ENCODE measurements at regions not wholly inside any gene's neighbourhood (a gene's known extent, or its start where the extent isn't known, plus 50 kb on each side); places are given as distances from the start of the nearest gene placed in this dataset.

DNA sequence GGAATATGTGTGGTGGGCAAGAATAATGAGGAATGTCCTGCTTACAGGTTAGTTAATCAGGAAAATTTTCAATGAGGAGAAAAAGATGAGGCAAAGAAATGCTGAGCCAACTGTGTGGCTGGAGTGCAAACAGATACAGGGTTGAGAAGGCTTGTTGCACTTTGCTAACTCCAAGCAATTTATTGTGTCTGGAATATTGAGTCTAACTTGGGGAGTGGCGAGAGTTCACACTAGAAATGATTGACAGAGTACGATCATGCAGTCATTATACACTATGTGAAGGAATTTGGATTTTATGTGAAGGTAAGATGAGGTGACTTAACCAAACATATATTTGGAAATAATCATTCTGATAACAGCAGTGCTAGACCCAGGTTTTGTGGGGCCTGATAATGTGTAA is 185.0 kb upstream of the ELAC2 start:
- DNase-seq: no peak
- H3K9me3 ChIP-seq: peaks cover 0 to 3% (median 0%) of the 10 kb centered on the region in 3 donors
- intact Hi-C loops (cut with DNase I): no loop called here
- no peaks in the 10 kb centered on the region for H3K4me1 ChIP-seq
- WGBS, 2 donors: 79 to 83% methylated on average over 2 of the region's 2 CpGs
- no peak for TF ChIP-seq POLR2A (IDR thresholded peaks at IDR 0.05)
- TF ChIP-seq, protein P1, sequence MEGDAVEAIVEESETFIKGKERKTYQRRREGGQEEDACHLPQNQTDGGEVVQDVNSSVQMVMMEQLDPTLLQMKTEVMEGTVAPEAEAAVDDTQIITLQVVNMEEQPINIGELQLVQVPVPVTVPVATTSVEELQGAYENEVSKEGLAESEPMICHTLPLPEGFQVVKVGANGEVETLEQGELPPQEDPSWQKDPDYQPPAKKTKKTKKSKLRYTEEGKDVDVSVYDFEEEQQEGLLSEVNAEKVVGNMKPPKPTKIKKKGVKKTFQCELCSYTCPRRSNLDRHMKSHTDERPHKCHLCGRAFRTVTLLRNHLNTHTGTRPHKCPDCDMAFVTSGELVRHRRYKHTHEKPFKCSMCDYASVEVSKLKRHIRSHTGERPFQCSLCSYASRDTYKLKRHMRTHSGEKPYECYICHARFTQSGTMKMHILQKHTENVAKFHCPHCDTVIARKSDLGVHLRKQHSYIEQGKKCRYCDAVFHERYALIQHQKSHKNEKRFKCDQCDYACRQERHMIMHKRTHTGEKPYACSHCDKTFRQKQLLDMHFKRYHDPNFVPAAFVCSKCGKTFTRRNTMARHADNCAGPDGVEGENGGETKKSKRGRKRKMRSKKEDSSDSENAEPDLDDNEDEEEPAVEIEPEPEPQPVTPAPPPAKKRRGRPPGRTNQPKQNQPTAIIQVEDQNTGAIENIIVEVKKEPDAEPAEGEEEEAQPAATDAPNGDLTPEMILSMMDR (IDR thresholded peaks at IDR 0.05): no peak
- no peaks in the 10 kb centered on the region for H3K36me3 ChIP-seq
- H3K27me3 ChIP-seq: no peaks in the 10 kb centered on the region
- H3K27ac ChIP-seq: no peak overlapping the region
- H3K4me3 ChIP-seq: no peak overlapping the region

DNA sequence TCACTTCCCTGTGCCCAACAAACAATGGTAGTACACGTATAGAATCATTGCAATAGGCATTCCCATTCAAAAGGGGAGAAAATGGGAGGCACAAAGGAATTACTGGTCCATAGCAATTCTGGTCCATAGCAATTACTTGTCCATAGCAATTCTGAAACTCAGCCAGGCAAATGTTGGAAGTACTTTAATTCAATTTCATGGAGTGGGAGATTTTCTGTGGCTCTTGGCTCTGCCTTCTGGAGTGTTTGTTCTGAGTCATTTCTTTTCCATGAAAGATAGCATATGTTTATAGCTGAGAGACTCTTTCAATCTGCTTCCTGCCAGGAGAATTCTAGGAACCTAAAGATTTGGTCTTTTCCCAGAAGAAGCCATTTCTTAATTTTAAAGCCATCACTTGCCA is 182.8 kb upstream of the ELAC2 start:
- no peak for DNase-seq
- Histone ChIP-seq H3K27ac (no peak overlapping the region), H3K4me3 (no peak overlapping the region), H3K9me3 (no peaks in the 10 kb centered on the region), H3K36me3 (no peaks in the 10 kb centered on the region), H3K4me1 (no peaks in the 10 kb centered on the region), H3K27me3 (no peaks in the 10 kb centered on the region)
- 20 to 45% methylated on average over 1 of the region's 1 CpG for WGBS, 2 donors
- TF ChIP-seq, protein P1 (IDR thresholded peaks at IDR 0.05): no peak
- no peak for TF ChIP-seq POLR2A (IDR thresholded peaks at IDR 0.05)
- intact Hi-C loops (cut with DNase I): no loop called here

DNA sequence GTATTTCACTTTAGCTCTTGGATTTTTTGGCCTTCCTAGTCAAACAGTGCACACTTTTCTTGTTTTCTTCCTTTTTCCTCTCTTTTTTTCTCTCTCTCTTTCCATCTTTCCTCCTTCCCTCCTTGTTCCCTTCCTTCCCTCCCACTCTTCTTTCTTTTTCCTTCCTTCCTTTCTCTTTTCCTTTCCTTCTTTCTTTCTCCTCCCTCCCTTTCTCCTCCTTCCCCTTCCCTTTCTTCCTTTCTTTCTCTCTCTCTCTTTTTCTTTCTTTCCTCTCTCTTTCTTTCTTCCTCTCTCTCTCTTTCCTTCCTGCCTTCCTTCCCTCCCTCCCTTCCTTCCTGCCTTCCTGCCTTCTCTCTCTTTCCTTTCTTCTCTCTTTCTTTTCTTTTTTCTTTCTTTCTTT is 181.6 kb upstream of the ELAC2 start:
- no peak for TF ChIP-seq POLR2A (IDR thresholded peaks at IDR 0.05)
- TF ChIP-seq, protein P1 (IDR thresholded peaks at IDR 0.05): no peak
- no peaks in the 10 kb centered on the region for H3K4me1 ChIP-seq
- DNase-seq: no peak
- H3K4me3 ChIP-seq: no peak overlapping the region
- intact Hi-C loops (cut with DNase I): no loop called here
- H3K27me3 ChIP-seq: no peaks in the 10 kb centered on the region
- H3K27ac ChIP-seq: no peak overlapping the region
- H3K36me3 ChIP-seq: no peaks in the 10 kb centered on the region
- no peaks in the 10 kb centered on the region for H3K9me3 ChIP-seq

DNA sequence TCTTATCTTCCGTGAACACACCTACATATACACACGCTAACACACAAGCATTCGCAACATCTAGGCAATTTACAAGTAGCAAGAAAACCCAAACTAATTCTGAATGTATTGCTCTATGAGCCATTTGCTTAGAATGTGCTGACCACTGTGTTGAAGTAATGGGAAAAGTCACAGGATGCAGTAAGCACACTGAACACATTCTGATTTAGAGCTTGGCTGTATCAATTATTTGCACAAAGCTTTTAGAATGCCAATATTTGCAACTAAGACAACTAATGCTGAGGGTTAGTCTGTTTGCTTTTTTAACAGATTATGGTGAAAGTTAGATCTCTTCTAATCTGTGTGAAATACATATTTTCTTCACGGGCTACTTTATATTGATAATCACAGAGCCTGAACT is 179.8 kb upstream of the ELAC2 start:
- no peaks in the 10 kb centered on the region for H3K27me3 ChIP-seq
- WGBS, 2 donors: 82 to 89% methylated on average over 4 of the region's 4 CpGs

DNA sequence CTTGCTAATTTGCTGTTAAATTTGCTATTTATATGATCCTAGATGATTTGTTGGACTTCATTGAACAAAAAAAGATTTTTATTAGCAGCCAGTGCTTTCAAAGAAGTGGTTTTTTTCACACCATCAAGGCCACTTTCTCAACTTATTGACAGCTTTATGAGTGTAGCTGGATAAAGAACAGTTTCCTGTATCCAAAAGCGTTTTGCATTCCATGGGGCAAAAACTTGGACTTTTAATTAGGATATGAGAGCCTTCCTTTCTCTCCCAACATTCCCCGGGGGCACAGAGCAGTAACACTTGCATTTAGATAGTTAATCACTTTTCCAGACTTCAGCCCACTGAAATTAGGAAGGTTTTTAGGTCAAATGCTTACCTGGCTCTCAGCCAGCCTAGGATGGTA is 177.1 kb upstream of the ELAC2 start:
- Histone ChIP-seq H3K36me3 (no peaks in the 10 kb centered on the region), H3K27me3 (no peaks in the 10 kb centered on the region), H3K27ac (no peak overlapping the region), H3K4me1 (no peaks in the 10 kb centered on the region), H3K4me3 (no peak overlapping the region), H3K9me3 (no peaks in the 10 kb centered on the region)
- no peak for DNase-seq
- no peak for TF ChIP-seq POLR2A (IDR thresholded peaks at IDR 0.05)
- TF ChIP-seq, protein P1 (IDR thresholded peaks at IDR 0.05): no peak
- intact Hi-C loops (cut with DNase I): no loop called here
- WGBS, 2 donors: 22 to 32% methylated on average over 2 of the region's 2 CpGs

More for the DNA sequence above, 179.8 kb upstream of the ELAC2 start:
- TF ChIP-seq, protein P1 (IDR thresholded peaks at IDR 0.05): no peak
- TF ChIP-seq POLR2A (IDR thresholded peaks at IDR 0.05): no peak
- Histone ChIP-seq H3K4me3 (no peak overlapping the region), H3K9me3 (no peaks in the 10 kb centered on the region), H3K36me3 (no peaks in the 10 kb centered on the region), H3K4me1 (no peaks in the 10 kb centered on the region), H3K27ac (no peak overlapping the region)
- intact Hi-C loops (cut with DNase I): no loop called here
- DNase-seq: no peak

All from esophagus squamous epithelium (tissue), 5 donors.